Neutrophil (primary cell): ENCODE measurements at regions not wholly inside any gene's neighbourhood (a gene's known extent, or its start where the extent isn't known, plus 50 kb on each side); places are given as distances from the start of the nearest gene placed in this dataset.

ENCODE experiments used
- H3K27ac ChIP-seq: fragments of 200-600 bp; sonication (generic); 2 replicates; pipeline ENCODE4 v1.5.1; 2016; ENCODE audit warnings: mild to moderate bottlenecking, moderate library complexity
- H3K27me3 ChIP-seq: fragments of 200-600 bp; sonication (generic); 2 replicates; pipeline ENCODE4 v1.6.0; 2016; ENCODE audit warnings: mild to moderate bottlenecking
- H3K36me3 ChIP-seq: fragments of 200-600 bp; sonication (generic); 2 replicates; pipeline ENCODE4 v1.5.1; 2017
- H3K4me1 ChIP-seq, 2 experiments: fragments of 200-600 bp in 1 of 2; sonication (generic) in 1 of 2; 1 replicate in 1 of 2; 2 replicates in 1 of 2; pipeline versions ENCODE4 v1.5.1 to v1.6.1; 2013 to 2016; ENCODE audit warnings: low read depth in 1 of 2, low read length in 1 of 2, mild to moderate bottlenecking in 1 of 2, moderate library complexity in 1 of 2; ENCODE audit not compliant: control insufficient read depth in 1 of 2, insufficient read depth in 1 of 2
- H3K4me3 ChIP-seq, 2 experiments: fragments of 200-600 bp in 1 of 2; sonication (generic) in 1 of 2; 1 replicate in 1 of 2; 2 replicates in 1 of 2; pipeline ENCODE4 v1.5.1; 2013 to 2016; ENCODE audit warnings: low read depth in 1 of 2, low read length in 1 of 2, mild to moderate bottlenecking in 1 of 2, moderate library complexity in 1 of 2
- H3K9me3 ChIP-seq: fragments of 200-600 bp; sonication (generic); 2 replicates; pipeline ENCODE4 v1.5.1; 2016
- TF ChIP-seq, protein P1 (sequence below): fragments of 200-600 bp; sonication (generic); IDR thresholded peaks from 2 replicates; pipeline ENCODE4 v1.5.1; 2016; ENCODE audit warnings: antibody characterized with exemption

DNA sequence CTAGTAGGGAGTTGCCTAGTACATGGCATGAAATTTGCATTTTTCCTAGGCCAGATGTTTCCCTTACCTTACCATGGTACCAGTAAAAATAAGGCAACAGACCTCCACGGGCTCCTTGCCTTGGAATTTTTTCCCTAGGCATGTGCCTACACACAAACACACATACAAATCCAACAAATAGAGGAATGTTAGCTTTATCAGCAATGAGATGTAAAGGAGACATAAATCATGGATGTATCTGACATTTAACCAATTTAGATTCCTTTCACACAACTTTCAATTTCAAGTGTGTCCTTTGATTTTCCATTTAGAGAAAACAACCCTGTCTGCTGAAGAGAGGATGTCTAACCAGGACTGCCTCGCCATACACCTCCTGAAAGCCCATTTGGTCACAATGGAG is 209.7 kb upstream of the SP4 start:
- TF ChIP-seq, protein P1, sequence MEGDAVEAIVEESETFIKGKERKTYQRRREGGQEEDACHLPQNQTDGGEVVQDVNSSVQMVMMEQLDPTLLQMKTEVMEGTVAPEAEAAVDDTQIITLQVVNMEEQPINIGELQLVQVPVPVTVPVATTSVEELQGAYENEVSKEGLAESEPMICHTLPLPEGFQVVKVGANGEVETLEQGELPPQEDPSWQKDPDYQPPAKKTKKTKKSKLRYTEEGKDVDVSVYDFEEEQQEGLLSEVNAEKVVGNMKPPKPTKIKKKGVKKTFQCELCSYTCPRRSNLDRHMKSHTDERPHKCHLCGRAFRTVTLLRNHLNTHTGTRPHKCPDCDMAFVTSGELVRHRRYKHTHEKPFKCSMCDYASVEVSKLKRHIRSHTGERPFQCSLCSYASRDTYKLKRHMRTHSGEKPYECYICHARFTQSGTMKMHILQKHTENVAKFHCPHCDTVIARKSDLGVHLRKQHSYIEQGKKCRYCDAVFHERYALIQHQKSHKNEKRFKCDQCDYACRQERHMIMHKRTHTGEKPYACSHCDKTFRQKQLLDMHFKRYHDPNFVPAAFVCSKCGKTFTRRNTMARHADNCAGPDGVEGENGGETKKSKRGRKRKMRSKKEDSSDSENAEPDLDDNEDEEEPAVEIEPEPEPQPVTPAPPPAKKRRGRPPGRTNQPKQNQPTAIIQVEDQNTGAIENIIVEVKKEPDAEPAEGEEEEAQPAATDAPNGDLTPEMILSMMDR = no peak
- Histone ChIP-seq H3K9me3 (no peaks in the 10 kb centered on the region), H3K36me3 (no peaks in the 10 kb centered on the region), H3K27me3 (no peaks in the 10 kb centered on the region), H3K27ac (no peak overlapping the region), H3K4me3 (no peak overlapping the region), H3K4me1 (no peaks in the 10 kb centered on the region)

DNA sequence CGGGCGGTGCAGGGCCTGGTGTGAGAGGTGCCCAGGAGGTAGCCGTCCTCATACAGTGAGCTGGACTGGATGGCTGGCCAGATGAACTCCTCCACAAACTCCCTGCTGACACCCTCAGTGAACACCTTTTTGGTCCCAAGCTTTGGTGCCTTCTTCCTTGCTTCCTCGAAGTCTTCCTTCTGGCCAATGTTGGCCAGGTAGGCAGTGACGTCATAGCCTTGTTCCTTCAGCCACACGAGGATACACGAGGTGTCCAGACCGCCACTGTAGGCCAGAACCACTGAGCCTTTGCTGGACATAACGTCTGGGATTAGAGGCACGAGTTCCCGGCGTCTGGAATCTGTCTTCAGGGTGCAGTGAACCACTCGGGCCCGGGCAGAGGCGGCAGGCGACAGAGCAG is 206.8 kb upstream of the SP4 start:
- TF ChIP-seq, protein P1 = no peak
- Histone ChIP-seq H3K4me3 (no peak overlapping the region), H3K36me3 (no peaks in the 10 kb centered on the region), H3K27me3 (no peaks in the 10 kb centered on the region), H3K4me1 (no peaks in the 10 kb centered on the region), H3K9me3 (no peaks in the 10 kb centered on the region), H3K27ac (no peak overlapping the region)

DNA sequence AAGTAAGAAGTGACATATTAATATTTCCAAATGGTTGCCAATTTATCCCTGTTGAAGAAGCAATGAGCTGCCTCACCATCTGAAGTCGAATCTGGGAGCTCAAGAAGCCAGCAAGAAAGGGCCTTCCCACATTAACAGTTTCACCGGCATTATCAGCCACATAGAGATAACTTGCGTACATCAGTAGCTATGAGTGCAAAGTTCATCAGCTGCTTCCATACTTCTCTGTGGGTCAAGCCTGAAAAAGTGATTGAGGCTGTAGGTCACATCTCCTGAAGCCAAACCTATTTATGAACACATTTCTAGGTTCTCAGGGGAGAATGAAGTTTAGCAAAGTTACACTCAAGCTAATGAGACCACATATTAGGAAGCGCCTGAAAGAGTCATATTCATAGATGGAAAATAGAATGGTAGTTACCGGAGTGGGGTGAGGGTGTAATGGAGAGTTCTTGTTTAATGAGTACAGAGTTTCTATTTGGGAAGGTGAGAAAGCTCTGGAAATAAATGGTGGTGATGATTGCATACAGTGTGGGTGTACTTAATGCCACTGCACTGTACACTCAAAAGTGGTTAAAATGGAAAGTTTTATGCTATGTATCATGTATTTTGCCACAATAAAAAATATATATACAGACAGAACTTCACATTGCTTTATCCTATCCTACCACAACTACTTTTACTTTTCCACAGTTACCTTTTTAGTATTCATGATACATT is 189.3 kb upstream of the SP4 start:
- H3K4me3 ChIP-seq = no peak overlapping the region
- no peaks in the 10 kb centered on the region for H3K27me3 ChIP-seq
- no peaks in the 10 kb centered on the region for H3K9me3 ChIP-seq
- TF ChIP-seq, protein P1 = no peak
- H3K27ac ChIP-seq = no peak overlapping the region
- H3K36me3 ChIP-seq = no peaks in the 10 kb centered on the region
- no peaks in the 10 kb centered on the region for H3K4me1 ChIP-seq

DNA sequence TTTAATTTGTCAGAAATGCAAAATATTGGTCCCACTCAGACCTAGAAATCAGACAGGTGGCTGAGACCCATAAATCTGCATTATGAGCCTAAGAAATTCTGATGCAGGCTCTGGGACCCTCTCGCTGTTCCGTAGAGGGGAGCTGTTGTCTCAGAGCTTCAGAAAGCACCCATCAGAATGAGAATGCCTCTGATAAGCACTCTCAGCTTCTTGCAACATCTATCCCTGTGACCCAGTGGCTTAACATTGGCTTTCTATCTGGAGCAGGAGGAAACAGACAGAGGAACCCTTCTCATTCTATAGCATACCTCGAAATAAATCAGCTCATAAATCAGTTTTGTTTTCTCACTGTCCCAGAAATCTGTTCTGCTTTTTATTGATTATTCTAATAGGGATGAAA is 184.6 kb upstream of the SP4 start:
- Histone ChIP-seq H3K27me3 (peaks cover 9% of the 10 kb centered on the region), H3K4me1 (no peaks in the 10 kb centered on the region), H3K4me3 (no peak overlapping the region), H3K27ac (no peak overlapping the region), H3K36me3 (no peaks in the 10 kb centered on the region), H3K9me3 (no peaks in the 10 kb centered on the region)
- TF ChIP-seq, protein P1 = no peak

DNA sequence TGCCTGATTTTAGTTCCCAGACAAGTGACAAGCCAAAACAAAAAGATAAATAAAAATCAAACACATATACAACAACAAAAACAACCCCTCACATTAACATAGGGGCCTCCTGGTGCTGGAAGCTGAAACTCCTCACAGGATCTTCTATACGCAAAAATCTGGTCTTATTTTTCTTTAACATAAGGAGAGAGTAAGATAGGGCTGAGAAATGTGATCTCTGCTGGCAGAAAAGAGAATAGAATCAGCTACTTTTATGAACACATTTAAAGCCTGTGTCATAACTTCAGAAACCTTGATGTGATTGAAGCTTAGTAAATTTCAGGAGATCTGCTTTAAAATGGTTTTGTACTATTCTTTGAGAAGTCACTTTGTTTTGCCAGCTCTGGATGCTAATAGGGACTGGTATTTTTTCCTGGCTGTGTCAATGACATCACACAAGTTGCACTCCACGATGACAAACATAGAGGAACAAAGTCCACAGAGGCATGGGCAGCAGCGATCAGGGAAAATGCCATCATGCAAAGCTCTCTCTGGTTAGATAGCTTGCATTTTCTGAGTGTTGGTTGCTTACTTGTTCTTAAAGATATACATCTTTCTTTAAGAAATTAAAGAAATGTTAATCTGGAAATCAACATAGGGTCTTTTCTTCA is 176.6 kb upstream of the SP4 start:
- Histone ChIP-seq H3K4me3 (no peak overlapping the region), H3K4me1 (no peaks in the 10 kb centered on the region), H3K9me3 (no peaks in the 10 kb centered on the region), H3K27ac (no peak overlapping the region), H3K36me3 (no peaks in the 10 kb centered on the region), H3K27me3 (peaks cover 89% of the 10 kb centered on the region)
- TF ChIP-seq, protein P1 = no peak
